Gastrocnemius medialis (tissue), 4 donors: ENCODE measurements at regions not wholly inside any gene's neighbourhood (a gene's known extent, or its start where the extent isn't known, plus 50 kb on each side); places are given as distances from the start of the nearest gene placed in this dataset.

Experiments used
- POLR2A ChIP-seq, 2 donors: fragments of 450-650 bp; IDR thresholded peaks; one replicate each; pipeline ENCODE4 v1.6.1; 2017; ENCODE audit warnings: antibody characterized with exemption in 2 of 2, mild to moderate bottlenecking in 2 of 2, moderate library complexity in 2 of 2
- TF ChIP-seq, protein P1 (sequence below), 5 experiments: fragments of 450-650 bp in 3 of 5; fragments of 200-600 bp in 2 of 5; sonication (generic) in 2 of 5; IDR thresholded peaks in 4 of 5; conservative IDR thresholded peaks in 1 of 5; 1 replicate in 4 of 5; 2 replicates in 1 of 5; pipeline ENCODE4 v1.5.1; 2016 to 2019; ENCODE audit warnings: antibody characterized with exemption in 5 of 5, mild to moderate bottlenecking in 3 of 5, moderate library complexity in 3 of 5

DNA sequence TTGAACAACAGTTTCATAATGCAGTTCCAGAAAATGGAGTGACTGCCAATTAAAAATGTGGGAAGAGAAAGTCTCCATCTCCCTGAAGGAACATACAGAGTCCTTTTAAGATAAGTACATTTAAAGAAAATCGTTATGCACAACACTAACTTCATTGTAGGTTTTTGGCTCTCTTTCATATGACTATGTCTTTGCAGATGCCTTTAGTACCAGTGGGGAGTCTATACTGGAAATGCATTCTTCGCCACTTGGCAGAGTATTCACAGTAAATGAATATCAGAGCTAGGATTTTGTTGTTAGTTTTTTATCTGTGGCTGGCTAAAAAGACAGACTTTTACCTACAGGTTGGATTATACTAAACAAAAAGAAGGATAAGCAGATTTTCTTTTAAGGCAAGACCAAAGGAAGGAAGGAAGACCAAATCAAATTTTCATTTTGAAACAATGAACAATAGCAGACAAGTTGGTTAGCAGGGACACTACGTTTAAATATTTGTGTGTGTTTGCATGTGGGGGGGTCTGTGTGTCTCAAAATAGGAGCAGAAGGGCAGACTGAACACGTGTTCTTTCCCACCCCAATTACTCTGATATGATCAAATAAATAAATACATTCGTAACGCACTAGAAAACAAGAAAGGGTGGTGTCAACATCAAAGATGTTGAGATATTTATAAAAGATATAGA, 124.5 kb downstream of the BTG1 start:
- TF ChIP-seq, protein P1, sequence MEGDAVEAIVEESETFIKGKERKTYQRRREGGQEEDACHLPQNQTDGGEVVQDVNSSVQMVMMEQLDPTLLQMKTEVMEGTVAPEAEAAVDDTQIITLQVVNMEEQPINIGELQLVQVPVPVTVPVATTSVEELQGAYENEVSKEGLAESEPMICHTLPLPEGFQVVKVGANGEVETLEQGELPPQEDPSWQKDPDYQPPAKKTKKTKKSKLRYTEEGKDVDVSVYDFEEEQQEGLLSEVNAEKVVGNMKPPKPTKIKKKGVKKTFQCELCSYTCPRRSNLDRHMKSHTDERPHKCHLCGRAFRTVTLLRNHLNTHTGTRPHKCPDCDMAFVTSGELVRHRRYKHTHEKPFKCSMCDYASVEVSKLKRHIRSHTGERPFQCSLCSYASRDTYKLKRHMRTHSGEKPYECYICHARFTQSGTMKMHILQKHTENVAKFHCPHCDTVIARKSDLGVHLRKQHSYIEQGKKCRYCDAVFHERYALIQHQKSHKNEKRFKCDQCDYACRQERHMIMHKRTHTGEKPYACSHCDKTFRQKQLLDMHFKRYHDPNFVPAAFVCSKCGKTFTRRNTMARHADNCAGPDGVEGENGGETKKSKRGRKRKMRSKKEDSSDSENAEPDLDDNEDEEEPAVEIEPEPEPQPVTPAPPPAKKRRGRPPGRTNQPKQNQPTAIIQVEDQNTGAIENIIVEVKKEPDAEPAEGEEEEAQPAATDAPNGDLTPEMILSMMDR (IDR thresholded peaks at IDR 0.05 in 4 of 5, conservative IDR thresholded peaks at IDR 0.05 in 1 of 5) = no peak
- TF ChIP-seq POLR2A (IDR thresholded peaks at IDR 0.05) = no peak
